ENCODE measurements at regions not wholly inside any gene's neighbourhood (a gene's known extent, or its start where the extent isn't known, plus 50 kb on each side); places are given as distances from the start of the nearest gene placed in this dataset.

GRCh38 chr17:55584055-55584685 is 72.9 kb upstream of the SMIM36 start:
- TF ChIP-seq CTCF (IDR thresholded peaks at IDR 0.05; ENCODE audit: insufficient read depth, low read length) = no peak
- TF ChIP-seq POLR2AphosphoS5 (IDR thresholded peaks at IDR 0.05; ENCODE audit: low read depth) = no peak
- no peak for TF ChIP-seq REST (IDR thresholded peaks at IDR 0.05; ENCODE audit: insufficient replicate concordance, low read depth)
- no peak for TF ChIP-seq GABPA (IDR thresholded peaks at IDR 0.05; ENCODE audit: low read depth)
